Forelimb muscle (tissue), 1 donor: ENCODE measurements at regions not wholly inside any gene's neighbourhood (a gene's known extent, or its start where the extent isn't known, plus 50 kb on each side); places are given as distances from the start of the nearest gene placed in this dataset.

Source experiments
- DNase-seq: peaks from one replicate; pipeline ENCODE4 v3.0.0-alpha.2; 2013; ENCODE audit warnings: low read depth

- DNase-seq, result no peak
These were observed 54.8 kb upstream of the SGK1 start for GRCh38 chr6:134372603-134373281.

GRCh38 chr6:134368670-134369069 lies 50.8 kb upstream of the SGK1 start:
- no peak for DNase-seq
